T-helper 2 cell treated with Interferon-gamma antibody and Interleukin-4, amounts not matched to agents 5 μg/mL and 100 μg/mL, for 36 hours (primary cell): ENCODE measurements at regions not wholly inside any gene's neighbourhood (a gene's known extent, or its start where the extent isn't known, plus 50 kb on each side); places are given as distances from the start of the nearest gene placed in this dataset.
"Not testable (repeated sequence)": the region's sequence is repeated elsewhere in the genome, so short reads cannot be mapped to it uniquely, and the experiment has no call there.

Experiments used
- DNase-seq: peaks from one replicate; pipeline ENCODE4 v3.0.0; 2021; ENCODE audit warnings: low spot score
- H3K27ac Mint-ChIP-seq: one replicate; pipeline ENCODE4 v1.8.0; 2021; ENCODE audit warnings: mild to moderate bottlenecking, mixed read lengths
- H3K27me3 Mint-ChIP-seq: one replicate; pipeline ENCODE4 v1.8.0; 2021; ENCODE audit warnings: low read depth, mixed read lengths
- H3K36me3 Mint-ChIP-seq: one replicate; pipeline ENCODE4 v1.8.0; 2021; ENCODE audit warnings: low read depth, mixed read lengths
- H3K4me1 Mint-ChIP-seq: one replicate; pipeline ENCODE4 v1.8.0; 2021; ENCODE audit warnings: low read depth, mixed read lengths
- H3K4me3 Mint-ChIP-seq: one replicate; pipeline ENCODE4 v1.8.0; 2022; ENCODE audit warnings: mild to moderate bottlenecking, moderate library complexity, mixed read lengths
- H3K9me3 Mint-ChIP-seq: one replicate; pipeline ENCODE4 v1.8.0; 2021; ENCODE audit warnings: mixed read lengths

DNA sequence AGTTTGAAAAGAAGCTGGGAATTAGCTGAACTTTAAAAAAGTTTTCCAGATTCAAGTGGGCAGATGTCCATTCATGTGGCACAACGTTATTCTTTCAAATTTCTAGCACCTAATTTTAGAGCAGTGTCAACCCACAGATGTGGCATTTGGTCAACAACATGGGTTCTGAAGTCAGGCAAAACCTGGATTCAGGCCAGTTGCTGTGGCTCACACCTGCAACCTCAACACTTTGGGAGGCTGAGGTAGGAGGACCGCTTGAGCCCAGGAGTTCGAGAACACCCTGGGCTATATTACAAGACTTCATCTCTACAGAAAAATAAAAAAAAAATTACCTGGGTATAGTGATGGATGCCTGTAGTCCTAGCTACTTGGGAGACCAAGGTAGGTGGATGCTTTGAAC lies 380.2 kb upstream of the SALL1 start:
- Mint-ChIP-seq H3K4me3 (no peak overlapping the region), H3K27me3 (no peaks in the 10 kb centered on the region), H3K4me1 (no peaks in the 10 kb centered on the region), H3K36me3 (no peaks in the 10 kb centered on the region), H3K9me3 (peaks cover 28% of the 10 kb centered on the region), H3K27ac (no peak overlapping the region)
- no peak for DNase-seq

DNA sequence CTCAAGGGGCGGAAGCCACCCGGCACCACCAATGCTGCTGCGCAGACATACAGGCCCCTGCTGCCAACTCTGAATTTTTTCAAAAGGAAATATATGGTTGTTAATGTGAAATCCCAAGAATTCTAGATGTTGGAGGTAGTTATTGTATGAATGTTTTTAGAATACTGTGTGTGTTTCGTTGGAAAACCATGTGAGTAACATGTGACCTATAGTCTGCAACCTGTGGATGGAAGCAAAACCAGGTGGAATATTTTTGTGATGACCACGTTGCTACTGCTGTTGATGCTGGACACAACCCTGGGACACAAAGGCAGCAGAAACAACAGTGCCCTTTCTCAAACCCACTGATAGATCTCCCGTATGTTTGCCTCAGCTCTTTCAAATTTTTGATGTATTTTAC lies 376.3 kb upstream of the SALL1 start:
- Mint-ChIP-seq H3K36me3 (no peaks in the 10 kb centered on the region), H3K4me3 (no peak overlapping the region), H3K27ac (no peak overlapping the region), H3K9me3 (peaks cover 31% of the 10 kb centered on the region), H3K4me1 (no peaks in the 10 kb centered on the region), H3K27me3 (no peaks in the 10 kb centered on the region)
- DNase-seq, result no peak

DNA sequence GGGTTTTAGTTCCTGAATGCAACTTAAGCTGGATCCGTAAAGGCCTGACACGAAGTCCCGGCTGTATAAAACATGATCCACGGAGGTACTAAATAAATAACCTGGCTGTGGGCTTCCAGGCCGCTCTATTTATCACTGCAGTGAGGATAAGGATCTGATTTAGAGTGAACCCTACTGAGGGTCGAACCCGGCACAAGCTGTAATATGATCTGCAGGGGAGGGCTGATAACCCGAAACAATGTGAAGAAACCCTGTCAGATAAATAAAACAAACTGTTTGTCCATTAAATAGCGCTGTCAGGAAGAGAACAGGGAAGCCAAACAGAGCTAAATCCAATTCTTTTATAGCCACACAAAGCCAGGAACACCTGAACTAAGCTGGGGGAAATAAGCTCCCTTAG lies 375.6 kb upstream of the SALL1 start:
- DNase-seq, result no peak
- Mint-ChIP-seq H3K9me3 (peaks cover 39% of the 10 kb centered on the region), H3K27ac (no peak overlapping the region), H3K27me3 (no peaks in the 10 kb centered on the region), H3K36me3 (no peaks in the 10 kb centered on the region), H3K4me1 (no peaks in the 10 kb centered on the region), H3K4me3 (no peak overlapping the region)

DNA sequence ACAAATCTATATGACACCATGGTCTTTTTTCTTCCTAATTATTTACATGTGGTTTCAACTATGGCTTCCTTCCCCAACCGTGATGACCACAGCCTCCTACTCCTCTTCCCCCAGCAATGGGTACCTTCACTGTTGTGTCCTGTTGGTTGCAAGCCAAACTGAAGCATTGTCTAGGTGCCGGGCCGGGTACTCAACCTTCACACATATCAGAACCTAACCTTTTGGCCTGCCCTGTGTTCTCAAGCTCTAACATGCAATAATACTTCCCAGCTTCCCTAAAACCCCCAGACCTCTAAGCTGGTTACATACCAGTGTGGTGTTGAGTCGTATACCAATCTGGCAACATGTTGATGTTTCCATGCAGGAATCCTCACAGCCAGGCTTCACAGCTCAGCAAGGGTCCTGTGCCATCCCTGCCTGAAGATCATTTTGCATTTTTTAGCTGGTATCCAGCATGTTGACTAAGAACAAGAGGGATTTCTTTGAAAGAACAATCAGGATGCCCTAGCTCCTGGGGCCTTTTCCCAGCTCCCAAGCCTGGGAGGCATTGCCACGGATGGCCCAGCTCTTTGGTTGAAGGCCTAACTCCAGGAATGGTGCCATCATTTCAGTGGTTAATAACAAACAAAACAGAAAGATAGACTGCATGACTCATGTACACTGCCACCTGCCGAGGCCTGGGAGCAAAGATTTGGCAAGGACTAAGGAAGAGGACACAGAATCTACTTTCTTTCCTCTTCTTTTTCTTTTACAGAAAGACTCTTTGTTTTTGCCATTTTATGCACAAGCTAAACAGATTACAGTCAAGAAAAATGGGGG lies 373.7 kb upstream of the SALL1 start:
- H3K4me3 Mint-ChIP-seq, result no peak overlapping the region

DNA sequence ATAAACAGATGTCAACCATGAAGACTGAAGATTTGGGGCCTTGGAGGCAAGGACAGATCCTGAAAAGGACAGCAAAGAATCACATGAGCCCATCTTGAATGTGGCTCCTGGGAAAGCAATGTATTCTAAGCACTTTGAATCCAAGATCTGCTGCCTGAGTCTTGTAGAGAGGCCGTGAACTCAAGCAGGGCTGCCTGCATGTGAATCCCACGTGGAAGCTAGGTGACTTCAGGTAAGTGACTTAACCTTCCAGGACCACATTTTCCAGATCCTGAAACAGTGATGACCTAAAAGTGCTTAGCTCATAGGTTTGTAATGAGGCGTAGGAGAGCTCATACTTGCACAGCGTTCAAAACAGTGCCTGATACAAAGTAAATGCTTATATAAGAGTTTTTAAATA lies 373.0 kb upstream of the SALL1 start:
- no peaks in the 10 kb centered on the region for H3K27me3 Mint-ChIP-seq
- no peaks in the 10 kb centered on the region for H3K4me1 Mint-ChIP-seq
- no peak overlapping the region for H3K27ac Mint-ChIP-seq
- H3K4me3 Mint-ChIP-seq, result no peak overlapping the region
- peaks cover 52% of the 10 kb centered on the region for H3K9me3 Mint-ChIP-seq
- H3K36me3 Mint-ChIP-seq, result no peaks in the 10 kb centered on the region
- no peak for DNase-seq

More for the DNA sequence above, 373.7 kb upstream of the SALL1 start:
- H3K27ac Mint-ChIP-seq, result no peak overlapping the region
- no peak for DNase-seq
- H3K9me3 Mint-ChIP-seq, result peaks cover 47% of the 10 kb centered on the region
- H3K27me3 Mint-ChIP-seq, result no peaks in the 10 kb centered on the region
- no peaks in the 10 kb centered on the region for H3K4me1 Mint-ChIP-seq
- H3K36me3 Mint-ChIP-seq, result no peaks in the 10 kb centered on the region

DNA sequence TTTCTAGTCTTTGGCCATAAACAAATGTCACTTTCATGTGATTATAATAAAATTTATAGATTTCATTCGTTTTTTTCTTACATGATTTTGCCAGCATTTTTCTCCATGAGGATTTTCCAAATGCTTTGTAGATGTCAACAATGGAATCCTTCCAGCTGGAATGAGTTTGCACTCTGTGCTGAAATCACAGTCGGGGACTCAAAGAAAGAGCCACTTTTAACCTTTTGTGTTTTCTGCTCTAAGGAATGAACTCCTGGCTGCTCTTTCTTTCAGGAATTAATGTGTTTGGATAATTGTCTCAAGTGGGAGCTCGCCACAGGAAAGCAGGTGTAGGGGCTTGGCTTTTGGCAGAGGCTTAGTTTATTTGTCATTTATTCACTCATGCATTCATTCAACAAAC lies 372.3 kb upstream of the SALL1 start:
- no peak overlapping the region for H3K4me3 Mint-ChIP-seq
- H3K36me3 Mint-ChIP-seq, result no peaks in the 10 kb centered on the region
- peaks cover 56% of the 10 kb centered on the region for H3K9me3 Mint-ChIP-seq
- DNase-seq, result no peak
- H3K27ac Mint-ChIP-seq, result no peak overlapping the region
- H3K4me1 Mint-ChIP-seq, result no peaks in the 10 kb centered on the region
- no peaks in the 10 kb centered on the region for H3K27me3 Mint-ChIP-seq

DNA sequence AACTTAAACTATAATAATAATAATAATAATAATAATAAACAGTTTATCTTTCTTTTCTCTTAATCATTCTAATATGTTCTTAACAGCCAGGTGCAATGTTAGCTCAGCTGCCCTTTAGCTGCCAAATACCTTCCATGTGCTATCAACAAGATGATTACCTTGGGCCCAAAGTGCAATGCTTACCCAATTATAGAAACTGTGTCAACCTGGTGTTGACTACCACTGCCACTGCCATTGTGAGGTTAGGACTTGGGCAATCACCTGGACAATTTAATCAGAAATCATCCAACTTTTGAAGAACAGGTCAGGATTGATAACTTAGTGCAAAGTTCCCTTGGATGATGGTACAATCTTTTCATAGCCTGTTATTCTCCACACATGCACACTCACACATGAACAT lies 371.8 kb upstream of the SALL1 start:
- no peaks in the 10 kb centered on the region for H3K27me3 Mint-ChIP-seq
- no peaks in the 10 kb centered on the region for H3K36me3 Mint-ChIP-seq
- no peaks in the 10 kb centered on the region for H3K4me1 Mint-ChIP-seq
- no peak overlapping the region for H3K4me3 Mint-ChIP-seq
- peaks cover 55% of the 10 kb centered on the region for H3K9me3 Mint-ChIP-seq
- no peak overlapping the region for H3K27ac Mint-ChIP-seq
- no peak for DNase-seq

DNA sequence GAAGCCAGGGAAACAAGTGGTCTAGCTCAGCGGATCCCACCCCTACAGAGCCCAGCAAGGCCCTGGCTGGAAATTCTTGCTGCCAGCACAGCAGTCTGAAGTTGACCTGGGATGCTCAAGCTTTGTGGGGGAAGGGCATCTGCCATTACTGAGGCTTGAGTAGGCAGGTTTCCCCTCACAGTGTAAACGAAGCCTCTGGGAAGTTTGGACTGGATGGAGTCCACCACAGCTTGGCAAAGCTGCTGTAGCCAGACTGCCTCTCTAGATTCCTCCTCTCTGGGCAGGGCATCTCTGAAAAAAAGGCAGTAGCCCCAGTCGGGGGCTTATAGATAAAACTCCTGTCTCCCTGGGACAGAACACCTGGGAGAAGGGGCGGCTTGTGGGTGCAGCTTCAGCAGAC lies 365.9 kb upstream of the SALL1 start:
- peaks cover 51% of the 10 kb centered on the region for H3K9me3 Mint-ChIP-seq
- not testable (repeated sequence) for H3K27ac Mint-ChIP-seq, H3K4me3 Mint-ChIP-seq, H3K36me3 Mint-ChIP-seq, H3K27me3 Mint-ChIP-seq, H3K4me1 Mint-ChIP-seq, DNase-seq

DNA sequence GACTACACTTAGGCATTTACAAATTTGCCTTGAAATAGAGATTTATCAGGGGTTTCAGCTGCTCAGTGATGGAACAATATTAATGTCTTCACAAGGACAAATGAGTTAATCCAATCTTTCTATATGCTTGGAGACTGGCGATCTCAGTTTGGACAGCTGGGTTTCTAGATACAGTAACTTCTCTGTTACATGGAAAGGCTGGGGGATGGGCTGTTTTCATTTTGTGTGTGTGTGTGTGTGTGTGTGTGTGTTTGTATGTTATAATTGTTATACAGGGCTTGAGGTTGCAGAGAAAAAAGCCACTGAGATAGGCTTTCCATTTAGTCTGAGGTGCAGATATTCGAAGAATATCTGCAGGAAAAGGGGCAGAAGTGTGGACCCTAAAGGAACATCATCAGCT lies 359.3 kb upstream of the SALL1 start:
- peaks cover 48% of the 10 kb centered on the region for H3K9me3 Mint-ChIP-seq
- H3K4me1 Mint-ChIP-seq, result no peaks in the 10 kb centered on the region

DNA sequence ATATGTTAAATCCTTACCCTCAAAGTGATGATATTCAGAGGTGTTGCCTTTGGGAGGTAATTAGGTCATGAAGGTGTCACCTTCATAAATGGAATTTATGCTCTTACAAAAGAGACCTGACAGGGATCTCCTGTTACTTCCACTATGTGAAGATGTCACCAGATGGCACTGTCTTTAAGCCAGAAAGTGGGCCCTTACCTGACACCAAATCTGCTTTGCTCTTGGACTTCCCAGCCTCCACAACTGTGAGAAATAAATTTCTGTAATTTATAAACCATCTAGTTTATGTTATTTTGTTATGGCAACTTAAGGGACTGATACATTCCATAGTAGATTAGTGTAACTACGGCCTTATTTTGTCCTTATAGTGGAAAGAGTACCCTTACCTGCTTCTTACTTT lies 358.3 kb upstream of the SALL1 start:
- no peak for DNase-seq
- Mint-ChIP-seq H3K36me3 (no peaks in the 10 kb centered on the region), H3K4me3 (no peak overlapping the region), H3K27me3 (no peaks in the 10 kb centered on the region), H3K27ac (no peak overlapping the region), H3K4me1 (no peaks in the 10 kb centered on the region), H3K9me3 (peaks cover 44% of the 10 kb centered on the region)

More for the DNA sequence above, 359.3 kb upstream of the SALL1 start:
- no peak overlapping the region for H3K4me3 Mint-ChIP-seq
- no peak for DNase-seq
- no peak overlapping the region for H3K27ac Mint-ChIP-seq
- H3K27me3 Mint-ChIP-seq, result no peaks in the 10 kb centered on the region
- no peaks in the 10 kb centered on the region for H3K36me3 Mint-ChIP-seq

DNA sequence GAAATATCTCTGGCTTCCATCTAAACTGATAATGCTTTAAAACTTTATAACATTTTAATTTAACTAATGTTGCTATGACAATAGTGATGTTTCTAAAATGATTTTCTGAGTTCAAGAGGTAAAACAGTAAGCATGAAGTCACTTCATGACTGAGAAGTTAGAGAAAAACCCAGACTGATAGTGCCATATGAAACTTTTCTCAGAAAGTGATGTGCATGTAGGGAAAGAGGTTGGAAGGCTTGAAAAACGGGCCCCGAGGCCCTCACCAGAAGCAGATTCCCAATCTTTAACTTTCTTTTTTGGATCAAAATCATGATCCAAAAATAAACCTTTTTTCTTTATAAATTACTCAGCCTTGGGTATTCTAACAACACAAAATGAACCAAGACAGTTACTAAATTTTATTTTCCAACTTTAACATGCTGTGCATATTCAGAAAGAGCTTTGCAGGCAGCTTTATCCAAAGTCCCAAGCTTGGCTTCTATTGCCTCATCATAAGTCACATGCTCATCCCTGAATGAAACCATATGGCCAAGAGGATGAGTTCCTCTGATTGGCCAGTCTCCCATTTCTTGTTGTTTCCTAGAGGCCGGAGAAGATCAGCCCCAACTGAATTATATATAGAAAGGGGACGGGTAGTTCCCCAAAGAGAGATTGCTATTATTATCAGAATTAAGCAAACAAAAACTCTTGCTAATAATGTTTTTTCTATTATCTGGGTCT lies 357.6 kb upstream of the SALL1 start:
- no peak overlapping the region for H3K27ac Mint-ChIP-seq
- H3K36me3 Mint-ChIP-seq, result no peaks in the 10 kb centered on the region
- H3K9me3 Mint-ChIP-seq, result peaks cover 42% of the 10 kb centered on the region
- no peak for DNase-seq
- no peaks in the 10 kb centered on the region for H3K4me1 Mint-ChIP-seq
- no peaks in the 10 kb centered on the region for H3K27me3 Mint-ChIP-seq
- no peak overlapping the region for H3K4me3 Mint-ChIP-seq

DNA sequence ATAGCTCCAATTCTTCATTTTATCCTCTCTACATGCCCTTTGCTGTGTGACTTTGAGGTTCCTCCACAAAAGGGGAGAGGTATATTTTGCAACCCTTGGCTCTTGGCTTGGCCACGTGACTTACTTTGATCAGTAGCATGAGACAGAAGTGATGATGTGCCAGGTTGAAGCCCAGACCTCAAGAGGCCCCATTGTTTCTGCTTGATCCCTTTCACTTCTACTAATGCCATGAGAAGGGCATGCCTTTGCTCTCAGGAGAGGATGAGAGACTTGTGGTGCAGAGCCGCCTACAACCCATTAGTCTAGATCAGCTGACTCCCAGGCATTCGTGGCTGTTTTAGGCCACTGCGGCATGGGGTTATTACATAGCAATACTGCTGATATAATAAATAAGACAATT lies 356.2 kb upstream of the SALL1 start:
- no peaks in the 10 kb centered on the region for H3K27me3 Mint-ChIP-seq
- H3K4me1 Mint-ChIP-seq, result no peaks in the 10 kb centered on the region
- H3K36me3 Mint-ChIP-seq, result no peaks in the 10 kb centered on the region
- H3K4me3 Mint-ChIP-seq, result no peak overlapping the region
- H3K27ac Mint-ChIP-seq, result no peak overlapping the region
- DNase-seq, result no peak
- peaks cover 36% of the 10 kb centered on the region for H3K9me3 Mint-ChIP-seq

DNA sequence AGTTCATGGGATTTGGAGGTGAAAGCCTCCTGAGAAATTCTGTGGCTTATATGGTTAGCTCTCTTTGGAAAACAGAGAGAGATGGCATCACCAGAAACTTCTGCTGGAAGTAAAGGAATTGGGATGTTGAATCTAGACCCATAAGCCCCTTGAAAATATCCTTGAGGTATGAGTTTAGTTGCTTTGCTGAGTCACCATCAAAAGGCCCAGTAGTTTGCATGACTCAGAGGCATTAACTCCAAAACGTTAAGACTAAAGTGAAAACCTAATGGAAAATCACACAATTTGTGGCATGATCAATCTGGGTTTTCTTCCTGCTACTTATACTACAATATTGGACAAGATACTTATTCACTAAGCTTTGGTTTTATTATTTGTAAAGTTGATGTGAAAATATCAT lies 349.2 kb upstream of the SALL1 start:
- Mint-ChIP-seq H3K4me3 (no peak overlapping the region), H3K36me3 (no peaks in the 10 kb centered on the region), H3K27me3 (no peaks in the 10 kb centered on the region), H3K9me3 (peaks cover 10% of the 10 kb centered on the region), H3K27ac (no peak overlapping the region), H3K4me1 (no peaks in the 10 kb centered on the region)
- DNase-seq, result no peak

DNA sequence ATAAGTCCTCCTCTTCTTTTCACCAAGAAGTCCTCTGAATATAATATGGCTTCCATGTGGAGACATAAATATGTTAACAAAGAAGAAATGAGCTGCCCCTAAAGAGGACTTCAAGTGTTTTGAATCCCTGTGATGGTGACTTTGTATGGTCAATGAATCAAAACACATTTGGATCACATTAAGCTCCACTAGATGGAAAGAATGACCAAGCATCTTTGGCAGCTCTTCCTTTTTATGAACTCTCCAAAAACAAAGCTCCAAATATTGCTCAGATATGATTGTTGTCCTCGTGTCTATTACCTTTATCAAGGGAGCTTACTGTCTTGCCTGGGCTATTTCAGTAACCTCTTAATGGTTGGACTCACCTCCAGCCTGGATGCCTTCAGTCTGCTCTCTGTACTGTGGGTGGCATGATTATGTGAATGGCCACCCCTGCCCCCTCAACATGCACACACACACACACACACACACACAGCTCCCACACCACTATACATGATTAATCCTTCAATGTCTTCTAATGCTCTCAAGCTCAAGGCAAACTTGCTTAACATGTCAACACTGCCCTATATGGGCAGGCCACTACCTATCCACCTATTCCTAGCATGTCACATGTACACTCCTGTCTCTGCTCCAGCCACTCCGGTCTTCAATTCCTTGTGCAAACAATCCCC lies 346.6 kb upstream of the SALL1 start:
- Mint-ChIP-seq H3K9me3 (peaks cover 21% of the 10 kb centered on the region), H3K36me3 (no peaks in the 10 kb centered on the region), H3K27ac (no peak overlapping the region), H3K4me3 (no peak overlapping the region), H3K27me3 (no peaks in the 10 kb centered on the region), H3K4me1 (no peaks in the 10 kb centered on the region)
- DNase-seq, result no peak
